ENCODE measurements at regions not wholly inside any gene's neighbourhood (a gene's known extent, or its start where the extent isn't known, plus 50 kb on each side); places are given as distances from the start of the nearest gene placed in this dataset.
"Not testable (repeated sequence)": the region's sequence is repeated elsewhere in the genome, so short reads cannot be mapped to it uniquely, and the experiment has no call there.

DNA sequence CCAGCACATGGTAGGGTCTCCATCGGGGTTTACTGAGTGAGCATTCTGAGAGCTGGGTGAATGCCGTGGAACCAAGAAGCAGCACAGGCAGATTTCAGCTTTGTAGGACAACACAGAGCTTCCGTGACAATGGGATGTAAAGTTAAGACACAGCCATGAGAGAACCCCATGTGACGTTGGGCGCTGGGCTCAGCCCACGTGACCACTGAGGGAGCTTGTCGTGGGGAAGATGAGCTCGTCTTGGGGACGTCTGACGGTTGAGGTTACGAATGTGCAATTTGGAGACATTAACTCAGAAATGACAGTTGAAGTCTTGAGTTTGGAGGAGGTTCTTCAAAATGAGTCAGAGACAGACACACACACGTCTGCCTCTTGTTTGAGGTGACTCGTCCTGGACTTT, 51.5 kb upstream of the MUC20 start:
- H3K4me3 ChIP-seq (ENCODE audit: low read depth, low read length); DNase-seq (ENCODE audit: low read depth, low spot score); POLR2A ChIA-PET; CTCF ChIA-PET: not testable (repeated sequence)

DNA sequence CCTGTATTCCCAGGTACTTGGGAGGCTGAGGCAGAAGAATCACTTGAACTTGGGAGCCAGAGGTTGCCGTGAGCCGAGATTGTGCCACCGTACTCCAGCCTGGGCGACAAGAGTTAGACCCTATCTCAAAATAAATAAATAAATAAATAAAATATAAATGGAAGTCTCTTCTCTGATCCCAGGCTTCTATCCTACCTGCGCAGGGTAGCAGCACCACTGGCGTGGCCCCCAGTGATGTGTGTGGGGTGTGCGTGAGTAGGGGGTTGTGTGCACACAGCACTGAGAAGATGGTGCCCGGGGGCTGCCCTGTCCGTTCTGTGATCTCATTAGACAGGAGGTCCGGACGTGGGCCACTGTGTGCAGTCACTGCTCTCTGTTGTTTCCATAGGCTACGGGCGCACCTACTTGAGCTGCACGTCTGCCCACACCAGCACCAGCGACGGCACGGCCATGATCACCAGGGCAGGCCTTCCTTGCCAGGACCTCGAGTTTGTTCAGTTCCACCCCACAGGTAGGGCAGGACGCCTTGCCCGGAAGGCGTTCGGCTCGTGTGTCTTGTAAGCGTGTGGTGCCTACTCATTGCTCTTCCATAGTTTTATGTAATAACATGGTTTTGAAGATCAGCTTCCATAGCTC, 52.5 kb upstream of the MUC20 start:
- CTCF ChIA-PET; DNase-seq (ENCODE audit: low read depth, low spot score); POLR2A ChIA-PET; H3K4me3 ChIP-seq (ENCODE audit: low read depth, low read length): not testable (repeated sequence)

DNA sequence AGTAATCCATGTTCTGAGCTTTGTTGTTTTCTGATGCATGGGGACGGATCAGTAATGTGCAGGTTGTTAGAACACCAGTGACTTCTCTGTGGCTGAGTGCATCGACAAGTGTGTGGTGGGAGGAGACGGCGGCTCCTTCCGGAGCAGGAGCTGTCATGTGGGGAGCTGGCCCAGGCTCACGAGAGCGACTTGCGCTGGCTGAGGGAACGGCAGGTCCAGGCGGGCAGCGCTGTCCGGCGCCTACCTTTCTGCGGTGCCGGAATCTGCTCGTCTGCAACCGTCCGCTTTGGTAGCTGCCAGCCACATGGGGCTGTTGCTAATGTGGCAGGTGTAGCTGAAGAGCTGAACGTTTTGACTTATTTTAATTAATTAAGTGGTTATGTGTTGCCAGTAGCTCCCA, 55.5 kb upstream of the MUC20 start:
- H3K4me3 ChIP-seq (ENCODE audit: low read depth, low read length); POLR2A ChIA-PET; DNase-seq (ENCODE audit: low read depth, low spot score); CTCF ChIA-PET: not testable (repeated sequence)

- POLR2A ChIA-PET; CTCF ChIA-PET; H3K4me3 ChIP-seq (ENCODE audit: low read depth, low read length); DNase-seq (ENCODE audit: low read depth, low spot score): not testable (repeated sequence)
Observed at GRCh38 chr3:195664131-195664530, 56.6 kb upstream of the MUC20 start.

DNA sequence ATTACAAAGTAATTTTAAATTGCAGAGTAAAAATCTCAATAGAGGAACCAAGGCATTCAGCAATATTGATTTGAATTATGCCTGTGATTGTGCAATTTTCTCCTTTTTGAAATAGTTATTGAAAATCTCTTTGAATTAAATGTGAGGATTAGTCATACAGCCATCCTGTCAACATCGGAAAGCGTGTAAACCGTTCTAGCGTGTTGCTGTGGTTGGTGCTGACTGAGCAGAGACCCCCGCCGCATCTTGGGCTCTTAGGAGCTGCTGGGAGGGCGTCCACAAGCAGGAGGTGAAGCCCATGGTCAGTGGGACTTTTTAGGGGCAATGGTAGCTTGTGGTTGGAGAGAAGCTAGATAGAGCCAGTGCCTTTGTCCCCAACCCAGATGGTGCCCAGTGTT, 61.6 kb upstream of the MUC20 start:
- POLR2A ChIA-PET; CTCF ChIA-PET; DNase-seq (ENCODE audit: low read depth, low spot score): not testable (repeated sequence)
- H3K4me3 ChIP-seq (ENCODE audit: low read depth, low read length), result peak overlapping the region; percentile 46

DNA sequence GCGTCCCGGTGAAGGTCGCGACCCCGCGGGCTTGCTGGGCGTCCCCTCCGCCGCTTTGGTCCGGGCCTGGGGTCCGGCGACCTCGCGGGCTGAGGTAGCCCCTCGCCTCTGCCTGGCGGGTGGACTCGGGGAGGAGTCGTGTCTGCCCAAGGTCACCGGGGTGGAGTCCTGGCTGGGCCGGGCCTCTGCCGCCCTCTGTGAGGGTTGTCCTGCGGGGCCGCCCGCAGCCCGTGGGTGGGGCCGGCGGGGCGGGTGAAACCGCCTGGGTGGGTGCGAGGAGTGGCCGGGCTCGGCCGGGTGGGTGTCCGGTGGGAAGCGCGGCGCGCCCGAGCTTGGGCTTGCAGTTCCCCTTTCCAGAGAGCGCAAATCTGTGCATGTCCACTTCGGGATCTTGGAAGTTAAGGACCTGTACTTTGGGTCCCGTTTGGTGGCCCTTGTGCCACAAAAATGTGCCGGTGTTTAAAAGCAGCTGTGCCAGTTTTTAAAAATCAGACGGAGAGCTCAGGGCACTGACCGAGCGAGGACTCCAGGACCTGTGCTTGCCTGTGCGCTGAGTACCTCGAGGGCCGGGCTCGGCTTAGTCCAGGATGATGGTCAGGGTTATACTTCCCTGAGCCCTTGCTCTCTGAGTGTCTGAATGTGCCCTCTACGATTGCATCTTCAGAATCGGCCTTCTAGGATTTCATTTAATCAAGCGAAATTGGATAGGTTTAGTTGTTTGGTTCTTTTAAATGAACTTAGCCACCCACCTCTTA, 62.2 kb upstream of the MUC20 start:
- POLR2A ChIA-PET; DNase-seq (ENCODE audit: low read depth, low spot score); CTCF ChIA-PET: not testable (repeated sequence)
- peak overlapping the region; percentile 64 for H3K4me3 ChIP-seq (ENCODE audit: low read depth, low read length)

DNA sequence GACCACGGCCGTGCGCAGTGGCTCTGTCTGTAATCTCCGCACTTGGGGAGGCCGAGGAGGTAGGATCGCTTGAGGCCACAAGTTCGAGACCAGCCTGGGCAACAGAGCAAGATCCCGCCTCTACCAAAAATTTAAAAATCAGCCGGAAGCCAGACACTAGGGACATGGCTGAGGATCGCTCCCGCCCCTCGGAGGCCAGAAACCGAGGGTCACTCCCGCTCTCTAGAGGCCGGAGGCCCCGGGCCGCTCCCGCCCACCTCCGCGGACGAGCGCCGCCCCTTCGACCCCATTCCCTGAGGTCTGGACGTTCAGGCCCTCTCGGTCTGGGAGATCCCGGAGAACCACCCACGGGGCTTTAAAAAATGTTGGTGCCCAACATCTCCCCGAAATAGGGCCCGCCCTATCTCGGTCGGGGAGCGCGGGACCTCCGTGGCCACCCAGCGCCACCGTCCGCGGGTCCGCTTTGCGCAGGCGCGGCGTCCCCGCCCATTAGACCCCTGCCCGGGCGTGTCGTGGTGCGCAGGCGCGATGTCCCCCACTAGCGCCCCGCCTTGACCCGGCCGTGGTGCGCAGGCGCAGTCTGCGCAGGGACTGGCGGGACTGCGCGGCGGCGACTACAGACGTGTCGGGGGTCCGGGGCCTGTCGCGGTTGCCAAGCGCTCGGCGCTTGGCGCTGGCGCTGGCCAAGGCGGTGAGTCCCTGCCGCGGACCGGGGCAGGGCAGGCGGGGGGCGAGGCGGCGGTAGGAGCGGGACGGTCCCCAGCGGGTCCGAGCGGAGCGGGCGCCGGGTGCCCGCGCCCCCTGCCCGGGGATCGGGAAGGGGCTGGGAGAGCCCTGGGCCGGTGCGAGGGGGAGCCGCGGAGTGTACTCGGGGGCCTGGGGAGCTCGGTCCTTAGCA, 63.1 kb upstream of the MUC20 start:
- peak overlapping the region; percentile 64 for H3K4me3 ChIP-seq (ENCODE audit: low read depth, low read length)
- CTCF ChIA-PET, POLR2A ChIA-PET: not testable (repeated sequence)
- DNase-seq (ENCODE audit: low read depth, low spot score), result peak; percentile 9

GRCh38 chr3:195656091-195656490, 64.7 kb upstream of the MUC20 start:
- H3K4me3 ChIP-seq (ENCODE audit: low read depth, low read length); POLR2A ChIA-PET; CTCF ChIA-PET; DNase-seq (ENCODE audit: low read depth, low spot score): not testable (repeated sequence)

DNA sequence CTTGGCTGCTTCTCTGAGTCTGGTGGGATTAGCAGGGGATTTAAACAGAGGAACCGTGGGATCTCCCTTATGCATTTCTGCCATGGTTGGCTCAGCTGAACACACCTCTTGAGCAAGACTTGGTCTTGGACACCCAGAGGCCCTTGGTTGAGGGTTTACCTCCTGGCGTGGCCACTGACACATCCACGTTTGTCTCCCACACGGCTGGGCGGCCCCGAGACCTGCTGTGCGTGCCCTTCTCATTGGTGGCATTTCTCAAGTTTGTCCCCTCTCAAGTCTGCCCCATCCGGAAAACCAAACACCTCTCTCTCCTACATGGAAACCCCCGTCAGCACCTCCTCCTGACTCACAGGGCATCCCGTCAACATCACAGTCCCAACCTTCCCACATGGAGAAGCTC, 66.0 kb upstream of the MUC20 start:
- CTCF ChIA-PET; POLR2A ChIA-PET; DNase-seq (ENCODE audit: low read depth, low spot score); H3K4me3 ChIP-seq (ENCODE audit: low read depth, low read length): not testable (repeated sequence)

DNA sequence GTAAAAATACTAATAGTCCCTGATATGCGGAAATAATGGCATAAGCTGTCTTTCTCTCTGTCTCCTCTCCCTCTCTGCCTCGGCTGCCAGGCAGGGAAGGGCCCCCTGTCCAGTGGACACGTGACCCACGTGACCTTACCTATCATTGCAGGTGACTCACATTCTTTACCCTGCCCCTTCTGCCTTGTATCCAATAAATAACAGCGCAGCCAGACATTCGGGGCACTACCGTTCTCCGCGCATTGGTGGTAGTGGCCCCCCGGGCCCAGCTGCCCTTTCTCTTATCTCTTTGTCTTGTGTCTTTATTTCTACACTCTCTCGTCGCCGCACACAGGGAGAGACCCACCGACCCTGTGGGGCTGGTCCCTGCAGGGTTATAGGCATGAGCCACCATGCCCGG, 66.6 kb upstream of the MUC20 start:
- DNase-seq (ENCODE audit: low read depth, low spot score); POLR2A ChIA-PET; CTCF ChIA-PET; H3K4me3 ChIP-seq (ENCODE audit: low read depth, low read length): not testable (repeated sequence)

DNA sequence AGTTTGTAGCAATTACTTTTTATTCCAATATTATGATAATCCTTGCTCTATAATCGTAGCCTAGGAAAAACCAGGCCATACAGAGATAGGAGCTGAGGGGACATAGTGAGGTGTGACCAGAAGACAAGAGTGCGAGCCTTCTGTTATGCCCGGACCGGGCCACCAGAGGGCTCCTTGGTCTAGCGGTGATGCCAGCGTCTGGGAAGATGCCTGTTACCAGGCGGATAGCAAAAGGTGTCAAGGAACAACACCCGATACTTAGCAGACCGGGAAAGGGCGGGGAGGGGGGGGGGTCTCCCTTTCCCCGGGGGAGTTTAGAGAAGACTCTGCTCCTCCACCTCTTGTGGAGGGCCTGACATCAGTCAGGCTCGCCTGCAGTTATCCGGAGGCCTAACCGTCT, 67.1 kb upstream of the MUC20 start:
- H3K4me3 ChIP-seq (ENCODE audit: low read depth, low read length); DNase-seq (ENCODE audit: low read depth, low spot score); POLR2A ChIA-PET: not testable (repeated sequence)
- CTCF ChIA-PET, result interaction anchor here (0.7 kb wide), 1 partner anchor 197 kb away, joined by 3 read pairs; no protein-coding TSS in a partner anchor

- DNase-seq (ENCODE audit: low read depth, low spot score); POLR2A ChIA-PET; H3K4me3 ChIP-seq (ENCODE audit: low read depth, low read length): not testable (repeated sequence)
- CTCF ChIA-PET, result interaction anchor here (1.5 kb wide), 1 partner anchor 202 kb away, joined by 3 read pairs; no protein-coding TSS in a partner anchor
Observed at GRCh38 chr3:195647912-195648702, 64.4 kb upstream of the APOD start.

DNA sequence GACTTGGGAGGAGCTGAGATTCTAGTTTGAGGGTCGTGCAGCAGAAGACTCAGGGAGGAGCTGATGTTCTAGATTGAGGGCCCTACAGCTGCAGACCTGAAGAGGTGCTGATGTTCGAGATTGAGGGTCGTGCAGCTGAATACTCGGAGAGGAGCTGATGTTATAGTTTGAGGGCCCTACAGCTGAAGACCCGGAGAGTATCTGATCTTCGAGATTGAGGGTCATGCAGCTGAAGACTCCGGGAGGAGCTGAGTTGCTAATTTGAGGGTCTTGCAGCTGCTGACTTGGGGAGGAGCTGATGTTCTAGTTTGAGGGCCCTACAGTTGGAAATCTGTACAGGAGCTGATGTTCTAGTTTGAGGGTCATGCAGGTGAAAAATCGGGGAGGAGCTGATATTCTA, 62.1 kb upstream of the APOD start:
- DNase-seq (ENCODE audit: low read depth, low spot score); H3K4me3 ChIP-seq (ENCODE audit: low read depth, low read length); POLR2A ChIA-PET; CTCF ChIA-PET: not testable (repeated sequence)

GRCh38 chr3:195643245-195643644, 59.5 kb upstream of the APOD start:
- POLR2A ChIA-PET; DNase-seq (ENCODE audit: low read depth, low spot score); H3K4me3 ChIP-seq (ENCODE audit: low read depth, low read length); CTCF ChIA-PET: not testable (repeated sequence)

DNA sequence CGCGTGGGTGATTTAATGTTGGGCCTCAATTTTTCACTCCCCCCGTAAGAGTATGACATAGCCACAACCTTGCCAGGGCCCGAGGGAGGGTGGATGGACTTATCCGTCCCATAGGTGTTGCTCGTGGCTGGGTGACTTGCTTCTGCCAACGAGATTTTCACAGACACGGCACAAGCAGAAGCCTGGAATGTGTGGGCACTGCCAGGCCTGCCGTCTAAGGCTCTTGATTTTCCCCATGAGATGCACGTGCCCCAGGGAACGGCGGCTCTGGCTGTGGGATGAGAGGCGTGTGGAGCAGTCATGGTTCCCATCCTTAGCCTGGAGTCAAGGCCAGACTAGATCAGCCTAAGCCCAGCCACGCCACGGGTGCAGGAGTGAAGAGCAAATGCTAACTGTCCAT, 58.6 kb upstream of the APOD start:
- H3K4me3 ChIP-seq (ENCODE audit: low read depth, low read length); CTCF ChIA-PET; DNase-seq (ENCODE audit: low read depth, low spot score); POLR2A ChIA-PET: not testable (repeated sequence)

DNA sequence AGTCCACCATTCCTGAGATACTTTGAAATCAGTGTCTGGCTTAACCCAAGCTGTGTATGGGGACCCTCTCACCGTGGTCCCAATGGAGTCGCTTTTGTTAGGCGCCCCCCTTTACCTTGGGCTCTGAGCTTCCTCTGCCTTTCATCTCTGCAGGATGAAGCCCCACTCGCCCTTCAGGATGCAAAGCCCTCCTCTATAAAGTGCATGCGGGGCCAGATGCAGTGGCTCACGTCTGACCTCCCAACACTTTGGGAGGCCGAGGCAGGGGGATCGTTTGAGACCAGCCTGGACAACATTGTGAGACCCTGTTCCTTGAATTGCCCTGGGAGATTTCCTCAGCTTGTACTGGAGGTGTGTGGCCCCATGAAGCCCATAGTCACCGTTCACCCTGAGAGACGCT, 54.7 kb upstream of the APOD start:
- DNase-seq (ENCODE audit: low read depth, low spot score); H3K4me3 ChIP-seq (ENCODE audit: low read depth, low read length); CTCF ChIA-PET; POLR2A ChIA-PET: not testable (repeated sequence)

Measured in AG04449 (cell line).